Testis (tissue), 2 donors: ENCODE measurements at regions not wholly inside any gene's neighbourhood (a gene's known extent, or its start where the extent isn't known, plus 50 kb on each side); places are given as distances from the start of the nearest gene placed in this dataset.

Experiments used
- CTCF ChIP-seq, 3 experiments: fragments of 450-650 bp in 2 of 3; fragments of 200-600 bp in 1 of 3; sonication (generic) in 1 of 3; IDR thresholded peaks; one replicate each; pipeline ENCODE4 v1.5.1; 2016 to 2019; ENCODE audit warnings: antibody characterized with exemption in 3 of 3, mild to moderate bottlenecking in 2 of 3, moderate library complexity in 1 of 3
- POLR2A ChIP-seq: fragments of 450-650 bp; IDR thresholded peaks from one replicate; pipeline ENCODE4 v1.6.1; 2017; ENCODE audit warnings: antibody characterized with exemption, mild to moderate bottlenecking, moderate library complexity

- TF ChIP-seq POLR2A (no peak), CTCF (IDR thresholded peaks at IDR 0.05) (no peak)
Measured at GRCh38 chr2:215751200-215751910, 262.0 kb downstream of the MREG start.
